ENCODE measurements at regions not wholly inside any gene's neighbourhood (a gene's known extent, or its start where the extent isn't known, plus 50 kb on each side); places are given as distances from the start of the nearest gene placed in this dataset.

DNA sequence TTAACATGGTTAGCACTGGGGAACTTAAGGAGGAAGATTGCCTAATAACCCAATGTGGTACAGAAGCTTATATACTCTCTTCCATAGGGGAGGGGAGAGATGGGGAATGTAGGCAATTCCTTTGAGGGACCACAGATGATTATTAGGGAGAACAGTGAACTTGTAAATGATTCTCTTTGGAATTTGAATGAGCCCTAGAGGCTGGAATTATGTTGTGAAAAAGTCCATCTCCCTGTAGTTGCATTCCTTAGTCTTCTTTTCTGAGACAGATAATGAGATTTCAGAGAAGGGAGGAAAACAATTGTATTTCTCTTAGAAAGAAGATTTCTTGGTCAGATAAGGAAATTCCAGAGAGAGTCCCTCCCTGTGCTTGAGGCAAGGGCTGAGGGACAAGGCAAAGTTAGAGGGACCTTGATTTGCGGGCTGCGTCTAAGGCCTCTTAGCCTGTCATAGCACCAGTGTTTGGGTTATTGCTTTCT, 89.0 kb upstream of the HMCN1 start:
- TF ChIP-seq, protein P1, sequence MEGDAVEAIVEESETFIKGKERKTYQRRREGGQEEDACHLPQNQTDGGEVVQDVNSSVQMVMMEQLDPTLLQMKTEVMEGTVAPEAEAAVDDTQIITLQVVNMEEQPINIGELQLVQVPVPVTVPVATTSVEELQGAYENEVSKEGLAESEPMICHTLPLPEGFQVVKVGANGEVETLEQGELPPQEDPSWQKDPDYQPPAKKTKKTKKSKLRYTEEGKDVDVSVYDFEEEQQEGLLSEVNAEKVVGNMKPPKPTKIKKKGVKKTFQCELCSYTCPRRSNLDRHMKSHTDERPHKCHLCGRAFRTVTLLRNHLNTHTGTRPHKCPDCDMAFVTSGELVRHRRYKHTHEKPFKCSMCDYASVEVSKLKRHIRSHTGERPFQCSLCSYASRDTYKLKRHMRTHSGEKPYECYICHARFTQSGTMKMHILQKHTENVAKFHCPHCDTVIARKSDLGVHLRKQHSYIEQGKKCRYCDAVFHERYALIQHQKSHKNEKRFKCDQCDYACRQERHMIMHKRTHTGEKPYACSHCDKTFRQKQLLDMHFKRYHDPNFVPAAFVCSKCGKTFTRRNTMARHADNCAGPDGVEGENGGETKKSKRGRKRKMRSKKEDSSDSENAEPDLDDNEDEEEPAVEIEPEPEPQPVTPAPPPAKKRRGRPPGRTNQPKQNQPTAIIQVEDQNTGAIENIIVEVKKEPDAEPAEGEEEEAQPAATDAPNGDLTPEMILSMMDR (IDR thresholded peaks at IDR 0.05 in 4 of 5, conservative IDR thresholded peaks at IDR 0.05 in 1 of 5), result no peak
- TF ChIP-seq POLR2A (IDR thresholded peaks at IDR 0.05), result no peak
